ENCODE measurements at regions not wholly inside any gene's neighbourhood (a gene's known extent, or its start where the extent isn't known, plus 50 kb on each side); places are given as distances from the start of the nearest gene placed in this dataset.

- ChIA-PET POLR2A (no interaction called here), CTCF (no interaction called here)
- 0% methylated on average over 1 of the region's 1 CpG for WGBS (ENCODE audit: missing lambda C conversion rate)
- DNase-seq (ENCODE audit: low read depth in 1 of 2, low spot score in 1 of 2) (no peak), ATAC-seq (no peak), FAIRE-seq (no peak)
- Histone ChIP-seq H3K4me2 (no peak overlapping the region), H3K27ac (no peak overlapping the region), H3K9me3 (no peaks in the 10 kb centered on the region), H3K4me3 (no peak overlapping the region), H3K4me1 (no peaks in the 10 kb centered on the region)
- TF ChIP-seq PHF8 (IDR thresholded peaks at IDR 0.05; ENCODE audit: borderline replicate concordance, low read depth) (no peak), NR3C1 (IDR thresholded peaks at IDR 0.05) (no peak), ESRRA (IDR thresholded peaks at IDR 0.05; ENCODE audit: borderline replicate concordance, low read length) (no peak), SMC3 (IDR thresholded peaks at IDR 0.05) (no peak), ZFP36 (IDR thresholded peaks at IDR 0.05; ENCODE audit: borderline replicate concordance, partially characterized antibody) (no peak), HES2 (IDR thresholded peaks at IDR 0.05) (no peak), EHF (CRISPR knock-in tag; IDR thresholded peaks at IDR 0.05) (no peak), HOXA7 (CRISPR knock-in tag; IDR thresholded peaks at IDR 0.05) (no peak), CHD2 (IDR thresholded peaks at IDR 0.05; ENCODE audit: low read length, partially characterized antibody) (no peak), EHMT2 (IDR thresholded peaks at IDR 0.05; ENCODE audit: low read depth) (no peak), RCOR1 (IDR thresholded peaks at IDR 0.05; ENCODE audit: low read depth, low read length) (no peak), HOXB13 (CRISPR knock-in tag; IDR thresholded peaks at IDR 0.05; ENCODE audit: low read depth) (no peak), KDM1A (IDR thresholded peaks at IDR 0.05; ENCODE audit: low read depth) (no peak), MAX (IDR thresholded peaks at IDR 0.05) (no peak), POLR2AphosphoS2 (conservative IDR thresholded peaks at IDR 0.05; ENCODE audit: low read length) (no peak), NPAS2 (CRISPR knock-in tag; IDR thresholded peaks at IDR 0.05; ENCODE audit: borderline replicate concordance) (no peak), BHLHE40 (IDR thresholded peaks at IDR 0.05; ENCODE audit: low read depth, low read length) (no peak)
These were observed 75.0 kb upstream of the MRPS6 start for GRCh38 chr21:33998402-33998801.

- Histone ChIP-seq H3K4me1 (no peaks in the 10 kb centered on the region), H3K9me3 (no peaks in the 10 kb centered on the region), H3K4me3 (no peak overlapping the region), H3K4me2 (no peak overlapping the region), H3K27ac (no peak overlapping the region)
- no peak for ATAC-seq
- FAIRE-seq, result no peak
- DNase-seq (ENCODE audit: low read depth in 1 of 2, low spot score in 1 of 2), result no peak
- TF ChIP-seq MAX (IDR thresholded peaks at IDR 0.05), result no peak
- TF ChIP-seq RARB (CRISPR knock-in tag; IDR thresholded peaks at IDR 0.05), result no peak
- TF ChIP-seq ESRRA (IDR thresholded peaks at IDR 0.05; ENCODE audit: borderline replicate concordance, low read length), result no peak
- no peak for TF ChIP-seq POLR2A (IDR thresholded peaks at IDR 0.05; ENCODE audit: low read length)
- no peak for TF ChIP-seq EHMT2 (IDR thresholded peaks at IDR 0.05; ENCODE audit: low read depth)
- no peak for TF ChIP-seq HOXA7 (CRISPR knock-in tag; IDR thresholded peaks at IDR 0.05)
- TF ChIP-seq REST (IDR thresholded peaks at IDR 0.05), result no peak
- ChIA-PET POLR2A (no interaction called here), CTCF (no interaction called here)
These were observed 75.9 kb upstream of the MRPS6 start for GRCh38 chr21:33997436-33997835.

GRCh38 chr21:33994373-33994772, 78.8 kb upstream of the ATP5PO start:
- Histone ChIP-seq H3K4me1 (no peaks in the 10 kb centered on the region), H3K27ac (no peak overlapping the region), H3K9me3 (no peaks in the 10 kb centered on the region), H3K4me3 (no peak overlapping the region), H3K4me2 (no peak overlapping the region)
- 72% methylated on average over 5 of the region's 5 CpGs for WGBS (ENCODE audit: missing lambda C conversion rate)
- ATAC-seq (no peak), FAIRE-seq (no peak), DNase-seq (ENCODE audit: low read depth in 1 of 2, low spot score in 1 of 2) (no peak)
- ChIA-PET CTCF (interaction anchor here (1.6 kb wide), 1 partner anchor 21 kb away, joined by 3 read pairs; no protein-coding TSS in a partner anchor), POLR2A (no interaction called here)
- TF ChIP-seq HES2 (IDR thresholded peaks at IDR 0.05), result no peak
- no peak for TF ChIP-seq KDM5A (IDR thresholded peaks at IDR 0.05)
- TF ChIP-seq FOSB (CRISPR knock-in tag; IDR thresholded peaks at IDR 0.05), result no peak
- TF ChIP-seq MAX (IDR thresholded peaks at IDR 0.05), result no peak
- no peak for TF ChIP-seq ESRRA (IDR thresholded peaks at IDR 0.05; ENCODE audit: borderline replicate concordance, low read length)
- no peak for TF ChIP-seq BCL3 (IDR thresholded peaks at IDR 0.05)
- TF ChIP-seq PBX3 (IDR thresholded peaks at IDR 0.05), result no peak
